SK-N-SH treated with all-trans-retinoic acid at 6 μM for 48 hours (cell line): ENCODE measurements at regions not wholly inside any gene's neighbourhood (a gene's known extent, or its start where the extent isn't known, plus 50 kb on each side); places are given as distances from the start of the nearest gene placed in this dataset.

ENCODE experiments used
- PATZ1 ChIP-seq: fragments of 250-450 bp; sonication (Bioruptor Pico); IDR thresholded peaks from 2 replicates; pipeline ENCODE4 v1.8.0; 2020; ENCODE audit warnings: mild to moderate bottlenecking, moderate library complexity, borderline replicate concordance
- PPARA ChIP-seq: fragments of 250-450 bp; sonication (Bioruptor Pico); IDR thresholded peaks from 2 replicates; pipeline ENCODE4 v1.5.0; 2020; ENCODE audit warnings: mild to moderate bottlenecking, borderline replicate concordance
- RARB ChIP-seq: fragments of 250-450 bp; sonication (Bioruptor Pico); IDR thresholded peaks from 2 replicates; pipeline ENCODE4 v1.8.0; 2021; ENCODE audit warnings: mild to moderate bottlenecking, moderate library complexity
- ZFP3 ChIP-seq: fragments of 250-450 bp; sonication (Bioruptor Pico); IDR thresholded peaks from 2 replicates; pipeline ENCODE4 v1.5.0; 2020; ENCODE audit warnings: mild to moderate bottlenecking, moderate library complexity
- ZNF565 ChIP-seq: fragments of 450-650 bp; formaldehyde crosslinking; conservative IDR thresholded peaks from 2 replicates; pipeline ENCODE4 v1.5.0; 2020; ENCODE audit warnings: low read depth, mild to moderate bottlenecking, moderate library complexity
- ZNF70 ChIP-seq: fragments of 450-650 bp; formaldehyde crosslinking; IDR thresholded peaks from 2 replicates; pipeline ENCODE4 v1.5.0; 2020; ENCODE audit warnings: mild to moderate bottlenecking, moderate library complexity

DNA sequence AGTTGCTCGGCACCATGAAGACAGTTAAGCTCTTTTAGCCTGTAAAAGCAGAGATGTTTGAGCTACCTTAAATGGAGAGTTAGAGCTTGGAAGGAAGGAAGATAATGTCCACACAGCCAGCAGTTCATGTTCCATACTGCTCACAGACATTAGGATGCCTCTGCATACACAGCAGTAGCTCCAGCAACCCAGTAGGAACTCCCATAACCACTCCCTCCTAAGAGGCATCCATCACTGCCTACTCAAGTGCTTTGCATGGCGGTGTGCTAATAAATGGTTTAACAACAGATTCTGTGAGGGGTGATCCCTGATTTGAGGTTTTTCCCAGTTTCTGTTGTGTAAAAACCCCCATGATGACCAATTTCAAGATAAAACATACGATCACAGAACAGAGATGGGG, 286.4 kb downstream of the HACE1 start:
- TF ChIP-seq RARB (CRISPR knock-in tag) = no peak
- no peak for TF ChIP-seq ZFP3
- TF ChIP-seq PPARA = no peak
- no peak for TF ChIP-seq ZNF565 (CRISPR knock-in tag)
- TF ChIP-seq ZNF70 = no peak
- TF ChIP-seq PATZ1 (CRISPR knock-in tag) = no peak
